ENCODE measurements at regions not wholly inside any gene's neighbourhood (a gene's known extent, or its start where the extent isn't known, plus 50 kb on each side); places are given as distances from the start of the nearest gene placed in this dataset.

GRCh38 chr12:125324861-125325490 lies 259.7 kb downstream of the AACS start:
- no CpG with 5 or more reads among the region's 9 CpGs for WGBS (ENCODE audit: extremely low coverage, insufficient read length, low lambda C conversion rate)

More at GRCh38 chr12:125324861-125325490, 259.7 kb downstream of the AACS start:
- Histone ChIP-seq H4K20me1 (ENCODE audit: control insufficient read depth, insufficient read depth, insufficient read length) (no peaks in the 10 kb centered on the region), H3K18ac (ENCODE audit: insufficient read length, low read depth, low read length) (no peak overlapping the region), H2BK20ac (ENCODE audit: low read depth, low read length, poor library complexity, severe bottlenecking) (no peak overlapping the region), H2BK5ac (ENCODE audit: insufficient read length, low read length) (no peak overlapping the region), H3K56ac (ENCODE audit: insufficient read length, low read depth, low read length) (no peak overlapping the region), H3T11ph (ENCODE audit: low read length) (no peak overlapping the region), H4K91ac (ENCODE audit: insufficient read length, low read depth, low read length) (no peak overlapping the region), H3K4ac (ENCODE audit: low read depth, low read length) (no peak overlapping the region), H3K27ac (ENCODE audit: insufficient read length, low read depth, low read length) (no peak overlapping the region), H3K4me2 (ENCODE audit: insufficient read depth, insufficient read length, low read length) (no peak overlapping the region), H3K4me1 (ENCODE audit: insufficient read depth, low read length) (peaks cover 3% of the 10 kb centered on the region; the same call in 1 of the 2 replicates), H4K8ac (replicated peaks; ENCODE audit: insufficient read length, low read depth, low read length) (no peak overlapping the region), H3K14ac (ENCODE audit: insufficient read depth, low read length) (no peak overlapping the region), H2AFZ (ENCODE audit: low read length) (no peak overlapping the region), H2BK12ac (ENCODE audit: insufficient read length, low read depth, low read length) (no peak overlapping the region), H4K5ac (ENCODE audit: insufficient read length, low read depth, low read length) (no peak overlapping the region), H3K79me2 (ENCODE audit: insufficient read depth, low read length) (0 out of 2 replicates have a peak, but pooled peaks cover 2% of the 10 kb centered on the region), H2BK120ac (ENCODE audit: low read depth, low read length, poor library complexity, severe bottlenecking) (no peak overlapping the region), H3K23me2 (ENCODE audit: insufficient read length, low read depth, low read length, poor library complexity, severe bottlenecking) (no peaks in the 10 kb centered on the region), H3K27me3 (ENCODE audit: insufficient read depth, low read length) (no peaks in the 10 kb centered on the region), H3K23ac (ENCODE audit: insufficient read length, low read depth, low read length) (no peak overlapping the region), H3K9ac (ENCODE audit: extremely low read depth, insufficient read length, low read length) (no peak overlapping the region), H2AK5ac (ENCODE audit: insufficient read length, low read length) (no peak overlapping the region), H2BK15ac (ENCODE audit: low read depth, low read length) (no peak overlapping the region), H3K9me3 (ENCODE audit: control insufficient read depth, low read depth, low read length) (peaks cover 6% of the 10 kb centered on the region), H3K79me1 (ENCODE audit: insufficient read depth, low read depth, low read length, poor library complexity, severe bottlenecking) (no peaks in the 10 kb centered on the region)
- H3K9me3 Mint-ChIP-seq: peaks cover 13 to 31% of the 10 kb centered on the region in 2 experiments
- no peak for TF ChIP-seq CTCF (conservative IDR thresholded peaks at IDR 0.05)
- peaks cover 35 to 48% of the 10 kb centered on the region in 2 experiments for H3K4me1 Mint-ChIP-seq
- DNase-seq: no peak
- H3K36me3 Mint-ChIP-seq (ENCODE audit: insufficient read depth in 1 of 3, low read depth in 3 of 3): peaks cover 13 to 55% (median 27%) of the 10 kb centered on the region in 3 experiments
- H3K4me3 Mint-ChIP-seq: no peak overlapping the region
- H3K27ac Mint-ChIP-seq: peak overlapping the region in 2 of 3 experiments; percentile 29 to 60; a peak in 4 of 7 replicates
- peaks cover 18% of the 10 kb centered on the region for H3K27me3 Mint-ChIP-seq (ENCODE audit: low read depth)

All from H9 (cell line).